Right atrium auricular region (tissue), 2 donors: ENCODE measurements at regions not wholly inside any gene's neighbourhood (a gene's known extent, or its start where the extent isn't known, plus 50 kb on each side); places are given as distances from the start of the nearest gene placed in this dataset.

Source experiments
- DNase-seq: peaks from one replicate; pipeline ENCODE4 v3.0.0-alpha.2; 2019; ENCODE audit warnings: low spot score
- H3K27ac ChIP-seq, 2 donors: fragments of 200-600 bp; sonication (generic); 1 replicate in 1 of 2; 2 replicates in 1 of 2; pipeline ENCODE4 v1.5.1; 2016 to 2019
- H3K27me3 ChIP-seq, 2 donors: fragments of 200-600 bp; sonication (generic); one replicate each; pipeline versions ENCODE4 v1.5.1 to v1.6.0; 2017 to 2019
- H3K36me3 ChIP-seq: fragments of 200-600 bp; sonication (generic); one replicate; pipeline ENCODE4 v1.5.1; 2016
- H3K4me1 ChIP-seq, 2 donors: fragments of 200-600 bp; sonication (generic); one replicate each; pipeline versions ENCODE4 v1.5.1 to v1.6.0; 2017 to 2019
- H3K4me3 ChIP-seq, 2 donors: fragments of 200-600 bp; sonication (generic); 1 replicate in 1 of 2; 2 replicates in 1 of 2; pipeline ENCODE4 v1.5.1; 2017 to 2019; ENCODE audit warnings: mild to moderate bottlenecking in 1 of 2, moderate library complexity in 1 of 2
- H3K9me3 ChIP-seq, 2 donors: fragments of 200-600 bp; sonication (generic); one replicate each; pipeline ENCODE4 v1.5.1; 2019
- CTCF ChIP-seq, 2 donors: fragments of 200-600 bp; sonication (generic); IDR thresholded peaks; one replicate each; pipeline ENCODE4 v1.5.1; 2019; ENCODE audit warnings: antibody characterized with exemption in 2 of 2

GRCh38 chr2:144711630-144712549 is 192.0 kb upstream of the ZEB2 start:
- Histone ChIP-seq H3K27me3 (no peaks in the 10 kb centered on the region), H3K4me1 (peaks cover 0 to 16% of the 10 kb centered on the region in 2 donors), H3K9me3 (no peaks in the 10 kb centered on the region), H3K27ac (peak overlapping the region in 1 of 2 donors; percentile 11), H3K36me3 (no peaks in the 10 kb centered on the region), H3K4me3 (no peak overlapping the region)
- no peak for TF ChIP-seq CTCF (IDR thresholded peaks at IDR 0.05)
- DNase-seq = no peak

GRCh38 chr2:144711084-144711483 is 191.2 kb upstream of the ZEB2 start:
- no peak for DNase-seq
- peaks cover 0 to 16% of the 10 kb centered on the region in 2 donors for H3K4me1 ChIP-seq
- TF ChIP-seq CTCF (IDR thresholded peaks at IDR 0.05) = no peak
- no peaks in the 10 kb centered on the region for H3K36me3 ChIP-seq
- H3K9me3 ChIP-seq = no peaks in the 10 kb centered on the region
- no peak overlapping the region for H3K27ac ChIP-seq
- no peak overlapping the region for H3K4me3 ChIP-seq
- H3K27me3 ChIP-seq = no peaks in the 10 kb centered on the region

DNA sequence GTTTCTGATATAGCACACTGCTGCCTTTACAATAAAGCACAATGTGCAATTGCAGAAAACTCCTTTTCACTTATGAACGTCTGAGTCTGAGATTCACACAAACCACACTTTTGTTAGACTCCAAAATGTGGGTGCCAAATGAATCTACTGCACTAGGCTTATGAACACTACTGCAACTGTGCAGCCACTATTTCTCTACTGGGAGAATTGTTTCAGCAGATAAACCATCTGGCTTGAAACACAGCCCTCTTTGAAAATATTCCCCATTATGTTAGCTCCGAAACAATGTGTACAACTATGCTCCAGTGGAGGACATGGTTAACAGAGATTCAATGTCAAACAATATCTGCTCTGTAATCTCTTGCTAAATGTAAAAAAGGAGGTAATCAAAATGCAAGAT is 188.7 kb upstream of the ZEB2 start:
- Histone ChIP-seq H3K27me3 (no peaks in the 10 kb centered on the region), H3K4me1 (peaks cover 0 to 10% of the 10 kb centered on the region in 2 donors), H3K27ac (no peak overlapping the region), H3K9me3 (no peaks in the 10 kb centered on the region), H3K36me3 (no peaks in the 10 kb centered on the region), H3K4me3 (no peak overlapping the region)
- no peak for DNase-seq
- TF ChIP-seq CTCF (IDR thresholded peaks at IDR 0.05) = no peak

DNA sequence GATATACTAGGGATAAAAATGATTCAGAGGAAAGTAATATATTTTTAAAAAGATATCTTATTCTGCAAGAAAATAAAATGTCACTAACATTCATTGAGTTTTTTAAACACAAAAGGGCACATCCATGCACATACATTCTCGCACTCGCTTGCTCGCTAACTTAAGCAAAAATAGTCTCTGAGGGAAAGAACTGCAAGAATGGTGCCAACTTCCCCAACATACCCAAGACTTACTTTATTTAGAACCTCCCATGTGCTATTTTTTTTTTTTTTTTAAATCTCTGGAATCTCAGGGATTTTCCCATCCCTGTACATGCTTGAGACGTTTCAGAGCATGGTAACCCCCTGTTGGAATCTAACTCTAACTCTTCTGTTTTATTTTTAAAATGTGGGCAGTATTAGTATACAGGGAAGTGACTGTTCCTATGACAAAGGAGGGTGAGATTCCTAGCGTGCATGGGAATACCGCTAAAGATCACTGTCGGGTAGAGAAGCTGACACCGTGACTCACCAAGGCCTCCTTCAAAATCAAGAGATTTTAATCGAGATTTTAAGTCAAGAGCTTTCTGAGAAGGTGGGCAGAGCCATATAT is 187.9 kb upstream of the ZEB2 start:
- H3K4me3 ChIP-seq = no peak overlapping the region
- no peak overlapping the region for H3K27ac ChIP-seq
- no peaks in the 10 kb centered on the region for H3K36me3 ChIP-seq
- H3K9me3 ChIP-seq = no peaks in the 10 kb centered on the region
- TF ChIP-seq CTCF (IDR thresholded peaks at IDR 0.05) = no peak
- DNase-seq = no peak
- peaks cover 0 to 2% of the 10 kb centered on the region in 2 donors for H3K4me1 ChIP-seq
- H3K27me3 ChIP-seq = no peaks in the 10 kb centered on the region

GRCh38 chr2:144706647-144707046 is 186.7 kb upstream of the ZEB2 start:
- Histone ChIP-seq H3K4me3 (no peak overlapping the region), H3K27ac (no peak overlapping the region), H3K9me3 (no peaks in the 10 kb centered on the region), H3K4me1 (no peaks in the 10 kb centered on the region), H3K27me3 (no peaks in the 10 kb centered on the region), H3K36me3 (no peaks in the 10 kb centered on the region)
- DNase-seq = no peak
- TF ChIP-seq CTCF (IDR thresholded peaks at IDR 0.05) = no peak
